Osteoblast (primary cell): ENCODE measurements at regions not wholly inside any gene's neighbourhood (a gene's known extent, or its start where the extent isn't known, plus 50 kb on each side); places are given as distances from the start of the nearest gene placed in this dataset.

ENCODE experiments used
- DNase-seq: peaks from one replicate; pipeline ENCODE4 v3.0.0; 2011; ENCODE audit warnings: low spot score, mixed read lengths; ENCODE audit not compliant: insufficient read length; ENCODE audit errors: missing footprints
- H2AFZ ChIP-seq: 2 replicates; pipeline ENCODE4 v1.6.0; 2011; ENCODE audit warnings: mild to moderate bottlenecking, low read length
- H3K27ac ChIP-seq: 2 replicates; pipeline ENCODE4 v1.5.1; 2011; ENCODE audit warnings: mild to moderate bottlenecking, low read depth, low read length, moderate library complexity
- H3K27me3 ChIP-seq: 2 replicates; pipeline ENCODE4 v1.6.0; 2012; ENCODE audit warnings: mild to moderate bottlenecking, control low read depth, inconsistent platforms, low read length, moderate library complexity; ENCODE audit not compliant: insufficient read depth
- H3K36me3 ChIP-seq: 2 replicates; pipeline ENCODE4 v1.5.1; 2011; ENCODE audit warnings: mild to moderate bottlenecking, low read length, control low read depth, moderate library complexity; ENCODE audit not compliant: insufficient read depth
- H3K4me1 ChIP-seq: 2 replicates; pipeline ENCODE4 v1.5.1; 2011; ENCODE audit warnings: mild to moderate bottlenecking, low read length, control low read depth, moderate library complexity; ENCODE audit not compliant: insufficient read depth
- H3K4me2 ChIP-seq: 2 replicates; pipeline ENCODE4 v1.6.0; 2011; ENCODE audit warnings: mild to moderate bottlenecking, low read length; ENCODE audit not compliant: insufficient read depth
- H3K4me3 ChIP-seq: fragments of 200-600 bp; sonication (generic); 3 replicates; pipeline ENCODE4 v1.5.1; 2012; ENCODE audit warnings: mild to moderate bottlenecking, low read length, inconsistent platforms; ENCODE audit not compliant: insufficient read depth
- H3K79me2 ChIP-seq: 2 replicates; pipeline ENCODE4 v1.6.0; 2012; ENCODE audit warnings: mild to moderate bottlenecking, low read length, control low read depth, inconsistent platforms; ENCODE audit not compliant: insufficient read depth
- H3K9me3 ChIP-seq: 2 replicates; pipeline ENCODE4 v1.5.1; 2011; ENCODE audit warnings: low read depth, low read length, control low read depth
- H4K20me1 ChIP-seq: 2 replicates; pipeline ENCODE4 v1.6.0; 2012; ENCODE audit warnings: mild to moderate bottlenecking, low read length, control low read depth; ENCODE audit not compliant: insufficient read depth
- TF ChIP-seq, protein P1 (sequence below): IDR thresholded peaks from 2 replicates; pipeline ENCODE4 v1.5.1; 2011; ENCODE audit warnings: mild to moderate bottlenecking, low read depth, low read length, moderate library complexity; ENCODE audit errors: extremely low read depth

DNA sequence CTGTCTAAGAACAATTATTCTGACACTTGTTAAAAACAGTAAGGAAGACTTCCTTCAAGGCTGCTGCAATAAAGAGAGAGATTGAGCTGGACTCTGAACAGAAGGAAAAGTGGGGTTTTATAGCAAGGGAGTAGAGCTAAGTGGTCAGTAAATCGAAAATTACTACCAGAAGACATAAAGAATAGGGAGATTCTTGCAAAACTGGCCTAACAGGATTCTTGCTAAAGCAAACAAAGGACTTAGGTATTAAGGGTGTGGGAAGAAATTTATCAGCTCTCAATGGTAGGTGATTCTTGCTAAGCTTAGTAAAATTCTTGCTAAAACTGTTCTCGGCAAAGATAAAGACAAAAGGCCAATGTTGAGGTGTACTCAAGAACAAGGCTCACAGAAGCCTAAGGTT is 300.5 kb downstream of the SLCO4C1 start:
- DNase-seq, result no peak
- no peak overlapping the region for H2AFZ ChIP-seq
- H3K27ac ChIP-seq, result no peak overlapping the region
- no peaks in the 10 kb centered on the region for H3K4me1 ChIP-seq
- no peaks in the 10 kb centered on the region for H3K27me3 ChIP-seq
- TF ChIP-seq, protein P1, sequence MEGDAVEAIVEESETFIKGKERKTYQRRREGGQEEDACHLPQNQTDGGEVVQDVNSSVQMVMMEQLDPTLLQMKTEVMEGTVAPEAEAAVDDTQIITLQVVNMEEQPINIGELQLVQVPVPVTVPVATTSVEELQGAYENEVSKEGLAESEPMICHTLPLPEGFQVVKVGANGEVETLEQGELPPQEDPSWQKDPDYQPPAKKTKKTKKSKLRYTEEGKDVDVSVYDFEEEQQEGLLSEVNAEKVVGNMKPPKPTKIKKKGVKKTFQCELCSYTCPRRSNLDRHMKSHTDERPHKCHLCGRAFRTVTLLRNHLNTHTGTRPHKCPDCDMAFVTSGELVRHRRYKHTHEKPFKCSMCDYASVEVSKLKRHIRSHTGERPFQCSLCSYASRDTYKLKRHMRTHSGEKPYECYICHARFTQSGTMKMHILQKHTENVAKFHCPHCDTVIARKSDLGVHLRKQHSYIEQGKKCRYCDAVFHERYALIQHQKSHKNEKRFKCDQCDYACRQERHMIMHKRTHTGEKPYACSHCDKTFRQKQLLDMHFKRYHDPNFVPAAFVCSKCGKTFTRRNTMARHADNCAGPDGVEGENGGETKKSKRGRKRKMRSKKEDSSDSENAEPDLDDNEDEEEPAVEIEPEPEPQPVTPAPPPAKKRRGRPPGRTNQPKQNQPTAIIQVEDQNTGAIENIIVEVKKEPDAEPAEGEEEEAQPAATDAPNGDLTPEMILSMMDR, result no peak
- H3K36me3 ChIP-seq, result no peaks in the 10 kb centered on the region
- H3K4me3 ChIP-seq, result no peak overlapping the region
- no peaks in the 10 kb centered on the region for H4K20me1 ChIP-seq
- H3K4me2 ChIP-seq, result no peak overlapping the region
- H3K9me3 ChIP-seq, result no peaks in the 10 kb centered on the region
- H3K79me2 ChIP-seq, result no peaks in the 10 kb centered on the region

DNA sequence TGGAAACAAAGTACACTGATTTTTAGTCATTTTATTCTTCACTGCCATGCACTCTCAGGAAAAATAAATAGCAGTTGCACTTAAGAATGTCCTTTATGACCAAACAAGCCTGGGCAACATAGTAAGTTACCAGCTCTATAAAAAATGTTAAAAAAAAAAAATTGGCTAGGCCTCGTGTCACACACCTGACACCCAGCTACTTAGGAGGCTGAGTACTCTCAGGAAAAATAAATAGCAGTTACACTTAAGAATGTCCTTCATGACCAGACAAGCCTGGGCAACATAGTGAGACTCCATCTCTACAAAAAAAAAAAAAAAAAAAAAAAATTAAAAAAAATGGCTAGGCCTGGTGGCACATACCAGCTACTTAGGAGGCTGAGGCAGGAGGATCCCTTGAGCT is 304.6 kb downstream of the SLCO4C1 start:
- no peak overlapping the region for H3K27ac ChIP-seq
- no peaks in the 10 kb centered on the region for H3K36me3 ChIP-seq
- no peaks in the 10 kb centered on the region for H3K27me3 ChIP-seq
- no peaks in the 10 kb centered on the region for H3K4me1 ChIP-seq
- no peak overlapping the region for H3K4me2 ChIP-seq
- TF ChIP-seq, protein P1, result no peak
- H3K79me2 ChIP-seq, result no peaks in the 10 kb centered on the region
- no peaks in the 10 kb centered on the region for H4K20me1 ChIP-seq
- DNase-seq, result no peak
- H3K9me3 ChIP-seq, result no peaks in the 10 kb centered on the region
- H2AFZ ChIP-seq, result no peak overlapping the region
- no peak overlapping the region for H3K4me3 ChIP-seq

DNA sequence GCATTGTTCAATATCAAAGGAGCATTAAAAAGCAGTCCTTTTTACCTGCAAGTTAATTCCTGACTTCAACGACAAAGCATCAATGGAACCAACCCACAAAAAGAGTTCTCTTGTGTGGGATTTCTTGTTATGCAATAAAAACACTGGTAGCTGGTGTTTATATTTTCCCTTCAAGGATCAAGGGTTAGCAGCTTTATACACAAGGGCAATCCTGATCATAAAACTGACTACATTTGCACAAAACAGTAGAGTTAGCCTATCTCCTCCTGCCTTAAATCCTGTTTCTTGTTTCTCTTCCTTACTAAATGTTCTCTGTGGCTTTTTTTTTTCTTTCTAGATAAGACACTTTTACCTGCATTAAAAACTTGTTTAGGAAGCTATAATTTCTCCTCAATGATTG is 306.4 kb downstream of the SLCO4C1 start:
- Histone ChIP-seq H3K27me3 (no peaks in the 10 kb centered on the region), H2AFZ (no peak overlapping the region), H3K27ac (no peak overlapping the region), H3K9me3 (no peaks in the 10 kb centered on the region), H3K4me1 (no peaks in the 10 kb centered on the region), H3K79me2 (no peaks in the 10 kb centered on the region), H3K4me2 (no peak overlapping the region), H3K36me3 (no peaks in the 10 kb centered on the region), H4K20me1 (no peaks in the 10 kb centered on the region), H3K4me3 (no peak overlapping the region)
- TF ChIP-seq, protein P1, result no peak
- DNase-seq, result no peak

DNA sequence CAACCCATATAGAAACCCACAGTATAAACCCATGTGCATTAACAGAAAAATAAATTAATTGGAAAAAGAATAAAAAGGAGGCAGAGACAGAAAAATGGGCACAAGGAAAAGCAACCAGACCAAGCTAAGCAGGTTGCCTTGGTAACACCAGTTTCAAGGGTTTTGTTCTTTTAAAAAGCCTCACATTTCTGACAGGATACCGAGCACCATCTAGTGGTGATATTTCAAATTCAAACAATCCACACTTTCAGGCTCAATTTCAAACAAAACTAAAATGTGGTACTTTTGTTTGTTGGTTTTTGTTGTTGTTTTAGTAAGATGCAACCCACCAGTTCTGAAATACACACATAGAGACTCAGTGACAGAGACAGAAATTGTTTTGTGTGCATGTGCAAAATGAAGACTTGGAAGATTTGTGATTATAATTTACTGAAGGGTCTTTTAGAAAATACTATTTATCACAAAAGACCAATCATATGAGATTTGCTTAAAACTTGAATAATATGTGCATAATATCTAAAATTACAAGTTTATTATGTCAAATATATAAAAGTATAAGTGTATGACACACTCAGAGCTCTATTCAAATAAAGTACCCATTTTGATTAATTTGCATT is 318.2 kb downstream of the SLCO4C1 start:
- TF ChIP-seq, protein P1, result peak; percentile 57
- Histone ChIP-seq H3K4me1 (no peaks in the 10 kb centered on the region), H3K79me2 (no peaks in the 10 kb centered on the region), H3K27me3 (no peaks in the 10 kb centered on the region), H2AFZ (no peak overlapping the region), H3K36me3 (no peaks in the 10 kb centered on the region), H3K4me2 (no peak overlapping the region), H4K20me1 (no peaks in the 10 kb centered on the region), H3K9me3 (no peaks in the 10 kb centered on the region), H3K4me3 (no peak overlapping the region), H3K27ac (no peak overlapping the region)
- DNase-seq, result peak; percentile 83
